SU-DHL-6 (cell line): ENCODE measurements at regions not wholly inside any gene's neighbourhood (a gene's known extent, or its start where the extent isn't known, plus 50 kb on each side); places are given as distances from the start of the nearest gene placed in this dataset.

Source experiments
- H2AFZ ChIP-seq: fragments of 200-600 bp; sonication (generic); 2 replicates; pipeline ENCODE4 v1.6.1; 2014; ENCODE audit warnings: low read depth, mild to moderate bottlenecking, moderate library complexity, mixed read lengths, antibody characterized with exemption, low read length; ENCODE audit not compliant: severe bottlenecking
- H3F3A ChIP-seq: fragments of 200-600 bp; shearing (Covaris generic); 2 replicates; pipeline ENCODE4 v1.6.0; 2016; ENCODE audit warnings: antibody characterized with exemption, mild to moderate bottlenecking; ENCODE audit not compliant: insufficient read depth
- H3K27ac ChIP-seq: fragments of 200-600 bp; sonication (generic); 2 replicates; pipeline ENCODE4 v1.5.1; 2016; ENCODE audit warnings: low read depth, mild to moderate bottlenecking, low read length, moderate library complexity, mixed read lengths
- H3K27me3 ChIP-seq: fragments of 200-600 bp; sonication (generic), shearing (Covaris generic); 2 replicates; pipeline ENCODE4 v1.6.0; 2014; ENCODE audit warnings: mild to moderate bottlenecking, low read length
- H3K36me3 ChIP-seq: fragments of 200-600 bp; sonication (generic); 2 replicates; pipeline ENCODE4 v1.6.1; 2014; ENCODE audit warnings: mild to moderate bottlenecking, low read length, mixed read lengths
- H3K4me2 ChIP-seq: fragments of 300-600, 200-600 bp; shearing (Covaris generic), sonication (generic); 2 replicates; pipeline ENCODE4 v1.6.0; 2014; ENCODE audit warnings: low read length, low read depth, mild to moderate bottlenecking; ENCODE audit not compliant: poor library complexity, severe bottlenecking
- H3K4me3 ChIP-seq: fragments of 200-600 bp; sonication (generic); 2 replicates; pipeline ENCODE4 v1.5.1; 2014; ENCODE audit warnings: antibody characterized with exemption, low read length, mild to moderate bottlenecking, mixed read lengths; ENCODE audit not compliant: insufficient read depth, poor library complexity, severe bottlenecking
- H3K79me2 ChIP-seq: fragments of 200-600 bp; sonication (generic); 2 replicates; pipeline ENCODE4 v1.6.1; 2014; ENCODE audit warnings: mild to moderate bottlenecking, low read length, moderate library complexity; ENCODE audit not compliant: insufficient read depth
- H3K9ac ChIP-seq: fragments of 200-600 bp; sonication (generic); 2 replicates; pipeline ENCODE4 v1.7.0; 2014; ENCODE audit warnings: mild to moderate bottlenecking, low read length
- H3K9me2 ChIP-seq: fragments of 200-600 bp; sonication (generic); replicated peaks from 2 replicates; pipeline ENCODE4 v1.6.1; 2014; ENCODE audit warnings: low read length; ENCODE audit not compliant: insufficient read depth
- H3K9me3 ChIP-seq: fragments of 200-600 bp; sonication (generic); 2 replicates; pipeline ENCODE4 v1.6.1; 2014; ENCODE audit warnings: low read length, mixed read lengths; ENCODE audit not compliant: insufficient read depth
- H4K20me1 ChIP-seq: fragments of 200-600 bp; sonication (generic); 2 replicates; pipeline ENCODE4 v1.6.1; 2014; ENCODE audit warnings: low read depth, mild to moderate bottlenecking, antibody characterized with exemption, low read length, moderate library complexity, mixed read lengths
- EZH2phosphoT487 ChIP-seq: fragments of 200-600 bp; sonication (generic), shearing (Covaris generic); conservative IDR thresholded peaks from 2 replicates; pipeline ENCODE4 v1.6.1; 2018; ENCODE audit warnings: mild to moderate bottlenecking, antibody characterized with exemption, low read length, moderate library complexity, mixed read lengths
- TF ChIP-seq, protein P1 (sequence below): fragments of 200-600 bp; sonication (generic); IDR thresholded peaks from one replicate; pipeline ENCODE4 v1.5.1; 2017; ENCODE audit warnings: antibody characterized with exemption, mild to moderate bottlenecking, low read length, moderate library complexity; ENCODE audit not compliant: insufficient read depth, poor library complexity, severe bottlenecking

DNA sequence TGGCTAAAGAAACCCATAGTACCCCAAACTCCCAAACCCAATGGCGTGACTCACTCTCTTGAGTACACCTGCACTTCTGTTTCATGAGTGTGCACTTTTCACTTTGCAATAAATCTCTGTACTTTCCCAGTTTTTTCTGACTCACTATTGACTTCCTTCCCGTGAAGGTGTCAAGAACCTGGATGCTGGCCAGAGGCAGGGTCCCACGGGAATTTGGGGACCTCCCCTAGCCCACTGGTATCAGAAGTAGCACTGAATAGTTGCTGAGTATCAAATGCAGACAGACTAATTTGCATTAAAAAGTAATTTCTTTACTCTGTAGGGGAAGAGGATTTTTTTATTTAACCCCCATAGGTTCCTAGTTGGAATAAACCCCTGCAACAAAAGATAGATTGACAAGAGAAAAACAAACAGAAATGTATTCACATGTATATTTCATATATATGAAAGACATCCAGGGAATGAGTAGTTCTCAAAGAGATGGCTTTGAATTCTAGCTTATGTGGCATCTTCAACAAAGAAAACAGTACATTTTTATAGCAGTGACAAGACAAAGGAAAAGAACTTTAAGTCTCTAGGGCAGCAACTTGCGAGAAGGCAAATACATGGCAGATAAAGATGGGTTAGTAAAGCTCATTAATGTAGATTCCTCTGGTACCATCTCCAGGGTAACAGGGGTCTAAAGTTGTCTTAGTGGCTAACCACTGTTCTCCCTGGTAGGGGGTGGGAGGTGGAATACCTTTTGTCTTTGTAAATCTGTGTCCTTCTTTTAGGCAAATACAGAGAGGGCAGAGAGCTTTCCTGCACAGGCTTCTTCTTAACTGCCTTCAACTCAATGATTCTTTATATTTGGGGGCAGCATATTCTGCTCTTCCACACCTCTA, 385.5 kb upstream of the PDZRN3 start:
- Histone ChIP-seq H3K4me3 (no peak overlapping the region), H3F3A (no peaks in the 10 kb centered on the region), H3K9me3 (no peaks in the 10 kb centered on the region), H4K20me1 (no peaks in the 10 kb centered on the region), H3K4me2 (no peak overlapping the region), H3K27me3 (no peaks in the 10 kb centered on the region; the same call in 1 of the 2 replicates), H3K27ac (no peak overlapping the region), H2AFZ (no peak overlapping the region), H3K9ac (no peak overlapping the region), H3K9me2 (no peaks in the 10 kb centered on the region), H3K79me2 (no peaks in the 10 kb centered on the region), H3K36me3 (no peaks in the 10 kb centered on the region)
- TF ChIP-seq, protein P1, sequence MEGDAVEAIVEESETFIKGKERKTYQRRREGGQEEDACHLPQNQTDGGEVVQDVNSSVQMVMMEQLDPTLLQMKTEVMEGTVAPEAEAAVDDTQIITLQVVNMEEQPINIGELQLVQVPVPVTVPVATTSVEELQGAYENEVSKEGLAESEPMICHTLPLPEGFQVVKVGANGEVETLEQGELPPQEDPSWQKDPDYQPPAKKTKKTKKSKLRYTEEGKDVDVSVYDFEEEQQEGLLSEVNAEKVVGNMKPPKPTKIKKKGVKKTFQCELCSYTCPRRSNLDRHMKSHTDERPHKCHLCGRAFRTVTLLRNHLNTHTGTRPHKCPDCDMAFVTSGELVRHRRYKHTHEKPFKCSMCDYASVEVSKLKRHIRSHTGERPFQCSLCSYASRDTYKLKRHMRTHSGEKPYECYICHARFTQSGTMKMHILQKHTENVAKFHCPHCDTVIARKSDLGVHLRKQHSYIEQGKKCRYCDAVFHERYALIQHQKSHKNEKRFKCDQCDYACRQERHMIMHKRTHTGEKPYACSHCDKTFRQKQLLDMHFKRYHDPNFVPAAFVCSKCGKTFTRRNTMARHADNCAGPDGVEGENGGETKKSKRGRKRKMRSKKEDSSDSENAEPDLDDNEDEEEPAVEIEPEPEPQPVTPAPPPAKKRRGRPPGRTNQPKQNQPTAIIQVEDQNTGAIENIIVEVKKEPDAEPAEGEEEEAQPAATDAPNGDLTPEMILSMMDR: no peak
- TF ChIP-seq EZH2phosphoT487: no peak

DNA sequence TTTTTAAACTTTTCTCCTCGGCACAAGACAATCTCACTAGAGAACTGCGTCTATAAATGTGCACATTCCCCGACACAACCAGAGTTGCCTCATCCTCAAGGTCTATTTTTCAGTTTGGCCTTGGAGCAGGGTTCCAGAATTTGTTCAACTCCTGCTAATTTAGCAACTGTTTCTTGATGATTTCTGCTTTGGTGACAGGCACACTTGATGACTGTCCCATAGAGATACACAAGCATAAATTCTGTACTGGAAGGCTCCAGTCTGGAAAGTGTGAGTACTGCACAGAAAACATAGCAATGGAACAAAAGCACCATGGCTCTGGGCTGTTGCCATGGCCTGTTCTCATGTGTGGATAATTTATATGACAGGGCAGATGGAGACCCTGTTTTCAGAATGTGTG, 379.6 kb upstream of the PDZRN3 start:
- H2AFZ ChIP-seq: no peak overlapping the region
- no peaks in the 10 kb centered on the region for H3K79me2 ChIP-seq
- no peaks in the 10 kb centered on the region for H4K20me1 ChIP-seq
- H3K4me2 ChIP-seq: no peak overlapping the region
- H3K9ac ChIP-seq: no peak overlapping the region
- no peaks in the 10 kb centered on the region for H3F3A ChIP-seq
- no peak overlapping the region for H3K4me3 ChIP-seq
- no peaks in the 10 kb centered on the region for H3K9me3 ChIP-seq
- no peak for TF ChIP-seq EZH2phosphoT487
- TF ChIP-seq, protein P1: no peak
- no peaks in the 10 kb centered on the region for H3K36me3 ChIP-seq
- H3K27ac ChIP-seq: no peak overlapping the region
- no peaks in the 10 kb centered on the region for H3K27me3 ChIP-seq
- no peaks in the 10 kb centered on the region for H3K9me2 ChIP-seq

GRCh38 chr3:74003734-74004133, 379.0 kb upstream of the PDZRN3 start:
- H3F3A ChIP-seq: no peaks in the 10 kb centered on the region
- no peaks in the 10 kb centered on the region for H3K9me3 ChIP-seq
- TF ChIP-seq EZH2phosphoT487: no peak
- TF ChIP-seq, protein P1: no peak
- H3K27ac ChIP-seq: no peak overlapping the region
- H3K79me2 ChIP-seq: no peaks in the 10 kb centered on the region
- no peak overlapping the region for H2AFZ ChIP-seq
- no peaks in the 10 kb centered on the region for H3K27me3 ChIP-seq
- H3K9ac ChIP-seq: no peak overlapping the region
- H3K9me2 ChIP-seq: no peaks in the 10 kb centered on the region
- H3K36me3 ChIP-seq: no peaks in the 10 kb centered on the region
- no peak overlapping the region for H3K4me3 ChIP-seq
- H3K4me2 ChIP-seq: no peak overlapping the region
- H4K20me1 ChIP-seq: no peaks in the 10 kb centered on the region
